Activated CD4-positive, alpha-beta memory T cell treated with anti-CD3 and anti-CD28 coated beads, Interleukin-2, amount 10 ng/mL, durations not matched to agents 7 days and 5 days (primary cell): ENCODE measurements at regions not wholly inside any gene's neighbourhood (a gene's known extent, or its start where the extent isn't known, plus 50 kb on each side); places are given as distances from the start of the nearest gene placed in this dataset.
"Not testable (repeated sequence)": the region's sequence is repeated elsewhere in the genome, so short reads cannot be mapped to it uniquely, and the experiment has no call there.

Experiments
- CTCF ChIA-PET: fragments of 350-600 bp; sonication (Branson Sonifier 250); formaldehyde crosslinking; loops from one replicate; lab custom pipeline; 2021; ENCODE audit warnings: antibody characterized with exemption, inconsistent platforms; lab: Charles Lee
- POLR2A ChIA-PET: fragments of 350-600 bp; sonication (Branson Sonifier 250); formaldehyde crosslinking; loops from one replicate; lab custom pipeline; 2021; ENCODE audit warnings: antibody characterized with exemption; lab: Charles Lee
- DNase-seq: peaks from one replicate; pipeline ENCODE4 v3.0.0-alpha.2; 2020
- H3K27ac Mint-ChIP-seq: one replicate; pipeline ENCODE4 v1.8.0; 2021; ENCODE audit warnings: mild to moderate bottlenecking, mixed read lengths
- H3K27me3 Mint-ChIP-seq: one replicate; pipeline ENCODE4 v1.8.0; 2021; ENCODE audit warnings: mixed read lengths
- H3K36me3 Mint-ChIP-seq: one replicate; pipeline ENCODE4 v1.8.0; 2021; ENCODE audit warnings: low read depth, mixed read lengths
- H3K4me1 Mint-ChIP-seq: one replicate; pipeline ENCODE4 v1.8.0; 2021; ENCODE audit warnings: mixed read lengths
- H3K4me3 Mint-ChIP-seq: one replicate; pipeline ENCODE4 v1.8.0; 2021; ENCODE audit warnings: mild to moderate bottlenecking, mixed read lengths
- H3K9me3 Mint-ChIP-seq: one replicate; pipeline ENCODE4 v1.8.0; 2021; ENCODE audit warnings: mixed read lengths

- Mint-ChIP-seq H3K36me3 (no peaks in the 10 kb centered on the region), H3K27me3 (no peaks in the 10 kb centered on the region), H3K27ac (no peak overlapping the region), H3K9me3 (peaks cover 7% of the 10 kb centered on the region), H3K4me1 (peaks cover 25% of the 10 kb centered on the region), H3K4me3 (no peak overlapping the region)
- DNase-seq = no peak
- ChIA-PET CTCF (no interaction called here), POLR2A (no interaction called here)
These were observed 971.3 kb upstream of the DEFB115 start for GRCh38 chr20:30286157-30286556.

- H3K27me3 Mint-ChIP-seq, POLR2A ChIA-PET, H3K4me3 Mint-ChIP-seq, H3K9me3 Mint-ChIP-seq, DNase-seq, CTCF ChIA-PET, H3K27ac Mint-ChIP-seq, H3K36me3 Mint-ChIP-seq: not testable (repeated sequence)
- peaks cover 25% of the 10 kb centered on the region for H3K4me1 Mint-ChIP-seq
These were observed 970.0 kb upstream of the DEFB115 start for GRCh38 chr20:30287459-30287858.

- DNase-seq = no peak
- ChIA-PET CTCF (no interaction called here), POLR2A (no interaction called here)
- Mint-ChIP-seq H3K27ac (no peak overlapping the region), H3K4me3 (no peak overlapping the region), H3K36me3 (no peaks in the 10 kb centered on the region), H3K4me1 (peaks cover 18% of the 10 kb centered on the region), H3K9me3 (peaks cover 2% of the 10 kb centered on the region), H3K27me3 (no peaks in the 10 kb centered on the region)
These were observed 969.1 kb upstream of the DEFB115 start for GRCh38 chr20:30288346-30288745.

- peak overlapping the region; percentile 75 for H3K27ac Mint-ChIP-seq
- H3K27me3 Mint-ChIP-seq, POLR2A ChIA-PET, H3K36me3 Mint-ChIP-seq, CTCF ChIA-PET, DNase-seq, H3K9me3 Mint-ChIP-seq: not testable (repeated sequence)
- H3K4me1 Mint-ChIP-seq = peaks cover 16% of the 10 kb centered on the region
- H3K4me3 Mint-ChIP-seq = peak overlapping the region; percentile 77
These were observed 968.4 kb upstream of the DEFB115 start for GRCh38 chr20:30289049-30289448.

- not testable (repeated sequence) for H3K9me3 Mint-ChIP-seq, H3K36me3 Mint-ChIP-seq, H3K27me3 Mint-ChIP-seq
- Mint-ChIP-seq H3K4me1 (peaks cover 15% of the 10 kb centered on the region), H3K4me3 (peak overlapping the region; percentile 77), H3K27ac (peak overlapping the region; percentile 75)
- CTCF ChIA-PET = interaction anchor here (1.3 kb wide), 1 partner anchor 60 kb away, joined by 3 read pairs; no protein-coding TSS in a partner anchor
- peak; percentile 30 for DNase-seq
- POLR2A ChIA-PET = interaction anchor here (1.1 kb wide), 1 partner anchor 88 kb away, joined by 3 read pairs; no protein-coding TSS in a partner anchor
These were observed 967.7 kb upstream of the DEFB115 start for GRCh38 chr20:30289711-30290141.

GRCh38 chr20:30290361-30291063 lies 967.0 kb upstream of the DEFB115 start:
- POLR2A ChIA-PET = interaction anchor here (1.1 kb wide), 1 partner anchor 87 kb away, joined by 3 read pairs; no protein-coding TSS in a partner anchor

GRCh38 chr20:30291064-30291379 lies 966.4 kb upstream of the DEFB115 start:
- H3K27ac Mint-ChIP-seq, H3K36me3 Mint-ChIP-seq, CTCF ChIA-PET, POLR2A ChIA-PET, H3K27me3 Mint-ChIP-seq, DNase-seq, H3K9me3 Mint-ChIP-seq: not testable (repeated sequence)
- H3K4me3 Mint-ChIP-seq = peak overlapping the region; percentile 56
- H3K4me1 Mint-ChIP-seq = peaks cover 15% of the 10 kb centered on the region

More at GRCh38 chr20:30290361-30291063, 967.0 kb upstream of the DEFB115 start:
- DNase-seq = peak; percentile 40
- H3K27me3 Mint-ChIP-seq, H3K36me3 Mint-ChIP-seq, H3K9me3 Mint-ChIP-seq: not testable (repeated sequence)
- Mint-ChIP-seq H3K4me3 (peak overlapping the region; percentile 77), H3K4me1 (peaks cover 15% of the 10 kb centered on the region), H3K27ac (peak overlapping the region; percentile 75)
- CTCF ChIA-PET = interaction anchor here (1.3 kb wide), 1 partner anchor 59 kb away, joined by 3 read pairs; no protein-coding TSS in a partner anchor

GRCh38 chr20:30291686-30292085 lies 965.8 kb upstream of the DEFB115 start:
- H3K36me3 Mint-ChIP-seq, POLR2A ChIA-PET, H3K27me3 Mint-ChIP-seq, H3K27ac Mint-ChIP-seq, H3K4me3 Mint-ChIP-seq, CTCF ChIA-PET, H3K9me3 Mint-ChIP-seq, DNase-seq: not testable (repeated sequence)
- H3K4me1 Mint-ChIP-seq = peaks cover 15% of the 10 kb centered on the region

- H3K36me3 Mint-ChIP-seq, DNase-seq, CTCF ChIA-PET, H3K27me3 Mint-ChIP-seq, H3K4me3 Mint-ChIP-seq, H3K4me1 Mint-ChIP-seq, POLR2A ChIA-PET, H3K27ac Mint-ChIP-seq, H3K9me3 Mint-ChIP-seq: not testable (repeated sequence)
These were observed 962.1 kb upstream of the DEFB115 start for GRCh38 chr20:30295396-30295795.

GRCh38 chr20:30295967-30296366 lies 961.5 kb upstream of the DEFB115 start:
- H3K27ac Mint-ChIP-seq, H3K9me3 Mint-ChIP-seq, H3K4me3 Mint-ChIP-seq, CTCF ChIA-PET, H3K4me1 Mint-ChIP-seq, H3K36me3 Mint-ChIP-seq, POLR2A ChIA-PET, DNase-seq, H3K27me3 Mint-ChIP-seq: not testable (repeated sequence)

- H3K4me3 Mint-ChIP-seq, H3K27me3 Mint-ChIP-seq, CTCF ChIA-PET, H3K36me3 Mint-ChIP-seq, H3K9me3 Mint-ChIP-seq, H3K4me1 Mint-ChIP-seq, H3K27ac Mint-ChIP-seq, POLR2A ChIA-PET, DNase-seq: not testable (repeated sequence)
These were observed 959.4 kb upstream of the DEFB115 start for GRCh38 chr20:30297878-30298595.

GRCh38 chr20:30300220-30300642 lies 957.2 kb upstream of the DEFB115 start:
- H3K27ac Mint-ChIP-seq, H3K4me3 Mint-ChIP-seq, CTCF ChIA-PET, H3K27me3 Mint-ChIP-seq, H3K4me1 Mint-ChIP-seq, POLR2A ChIA-PET, H3K9me3 Mint-ChIP-seq, DNase-seq, H3K36me3 Mint-ChIP-seq: not testable (repeated sequence)

GRCh38 chr20:30302786-30303185 lies 954.7 kb upstream of the DEFB115 start:
- DNase-seq, H3K27ac Mint-ChIP-seq, H3K4me3 Mint-ChIP-seq, H3K4me1 Mint-ChIP-seq, POLR2A ChIA-PET, H3K36me3 Mint-ChIP-seq, H3K9me3 Mint-ChIP-seq, H3K27me3 Mint-ChIP-seq, CTCF ChIA-PET: not testable (repeated sequence)
